Liver (tissue), 7 donors: ENCODE measurements at regions not wholly inside any gene's neighbourhood (a gene's known extent, or its start where the extent isn't known, plus 50 kb on each side); places are given as distances from the start of the nearest gene placed in this dataset.

Experiments used
- DNase-seq: peaks from one replicate; pipeline ENCODE4 v3.0.0-alpha.2; 2017; ENCODE audit warnings: low spot score
- H3K27ac ChIP-seq, 2 donors: one replicate each; pipeline ENCODE4 v1.7.0; 2013; ENCODE audit warnings: inconsistent platforms in 2 of 2, low read length in 2 of 2, control low read depth in 1 of 2, low read depth in 1 of 2, mild to moderate bottlenecking in 1 of 2
- H3K27me3 ChIP-seq, 4 donors: one replicate each; pipeline versions ENCODE4 v1.6.1 to v1.7.0; 2013; ENCODE audit warnings: low read length in 3 of 4, inconsistent platforms in 1 of 4, mild to moderate bottlenecking in 1 of 4, moderate library complexity in 1 of 4; ENCODE audit not compliant: control insufficient read depth in 4 of 4, insufficient read depth in 4 of 4
- H3K36me3 ChIP-seq, 4 donors: one replicate each; pipeline versions ENCODE4 v1.6.1 to v1.7.0; 2013; ENCODE audit warnings: low read length in 3 of 4, mild to moderate bottlenecking in 3 of 4, low read depth in 1 of 4, moderate library complexity in 1 of 4; ENCODE audit not compliant: control insufficient read depth in 4 of 4, insufficient read depth in 3 of 4
- H3K4me1 ChIP-seq, 4 donors: one replicate each; pipeline versions ENCODE4 v1.6.1 to v1.7.0; 2013; ENCODE audit warnings: low read length in 3 of 4, mild to moderate bottlenecking in 3 of 4, moderate library complexity in 1 of 4; ENCODE audit not compliant: control insufficient read depth in 4 of 4, insufficient read depth in 4 of 4
- H3K4me3 ChIP-seq, 3 donors: one replicate each; pipeline versions ENCODE4 v1.6.1 to v1.7.0; 2013; ENCODE audit warnings: low read length in 3 of 3, control low read depth in 1 of 3, low read depth in 1 of 3, mild to moderate bottlenecking in 1 of 3
- H3K9ac ChIP-seq, 2 donors: one replicate each; pipeline ENCODE4 v1.7.0; 2013; ENCODE audit warnings: low read length in 2 of 2, mild to moderate bottlenecking in 2 of 2, moderate library complexity in 2 of 2, control low read depth in 1 of 2, low read depth in 1 of 2
- H3K9me3 ChIP-seq, 4 donors: one replicate each; pipeline versions ENCODE4 v1.6.1 to v1.7.0; 2013; ENCODE audit warnings: low read length in 3 of 4; ENCODE audit not compliant: control insufficient read depth in 4 of 4
- FOXA1 ChIP-seq: IDR thresholded peaks from 2 replicates; pipeline ENCODE4 v1.6.1; 2016; ENCODE audit warnings: antibody characterized with exemption
- FOXA2 ChIP-seq: IDR thresholded peaks from 2 replicates; pipeline ENCODE4 v1.6.1; 2016; ENCODE audit warnings: antibody characterized with exemption
- GABPA ChIP-seq, 2 donors: IDR thresholded peaks in 1 of 2; conservative IDR thresholded peaks in 1 of 2; 2 replicates each; pipeline ENCODE4 v1.6.1; 2016; ENCODE audit warnings: antibody characterized with exemption in 2 of 2, mild to moderate bottlenecking in 1 of 2, moderate library complexity in 1 of 2
- HNF4A ChIP-seq, 2 donors: conservative IDR thresholded peaks; 2 replicates each; pipeline ENCODE4 v1.6.1; 2016; ENCODE audit warnings: antibody characterized with exemption in 2 of 2, mild to moderate bottlenecking in 2 of 2
- HNF4G ChIP-seq: IDR thresholded peaks from 2 replicates; pipeline ENCODE4 v1.6.1; 2016; ENCODE audit warnings: antibody characterized with exemption
- JUND ChIP-seq, 2 donors: IDR thresholded peaks; 2 replicates each; pipeline ENCODE4 v1.6.1; 2016; ENCODE audit warnings: antibody characterized with exemption in 2 of 2
- MAX ChIP-seq: IDR thresholded peaks from 2 replicates; pipeline ENCODE4 v1.6.1; 2016; ENCODE audit warnings: antibody characterized with exemption
- NR2F2 ChIP-seq: IDR thresholded peaks from 2 replicates; pipeline ENCODE4 v1.6.1; 2016; ENCODE audit warnings: antibody characterized with exemption
- RAD21 ChIP-seq, 2 donors: IDR thresholded peaks; 2 replicates each; pipeline ENCODE4 v1.6.1; 2016; ENCODE audit warnings: antibody characterized with exemption in 2 of 2, mild to moderate bottlenecking in 2 of 2
- REST ChIP-seq: IDR thresholded peaks from 2 replicates; pipeline ENCODE4 v1.6.1; 2016; ENCODE audit warnings: antibody characterized with exemption, mild to moderate bottlenecking
- RXRA ChIP-seq, 2 donors: IDR thresholded peaks; 2 replicates each; pipeline ENCODE4 v1.6.1; 2017 to 2018; ENCODE audit warnings: antibody characterized with exemption in 2 of 2, mild to moderate bottlenecking in 1 of 2
- YY1 ChIP-seq: IDR thresholded peaks from 2 replicates; pipeline ENCODE4 v1.6.1; 2016; ENCODE audit warnings: antibody characterized with exemption, mild to moderate bottlenecking
- ZBTB33 ChIP-seq: IDR thresholded peaks from 2 replicates; pipeline ENCODE4 v1.6.1; 2016; ENCODE audit warnings: antibody characterized with exemption
- WGBS: extraction: QIAGEN DNeasy Blood & Tissue Kit; methylation state at CpG from one replicate; pipeline ENCODE4 v1.1.7; 2013; 5-methylcytosine and 5-hydroxymethylcytosine counted together
- donor health status: healthy.
- donor health status: healthy.
- donor health status: healthy.
- donor health status: healthy.

- Histone ChIP-seq H3K4me1 (no peaks in the 10 kb centered on the region), H3K9ac (no peak overlapping the region), H3K27me3 (peaks cover 0 to 3% (median 0%) of the 10 kb centered on the region in 4 donors), H3K27ac (no peak overlapping the region), H3K9me3 (peaks cover 0 to 2% (median 1%) of the 10 kb centered on the region in 4 donors), H3K4me3 (no peak overlapping the region), H3K36me3 (no peaks in the 10 kb centered on the region)
- TF ChIP-seq FOXA1 (no peak), HNF4A (conservative IDR thresholded peaks at IDR 0.05) (no peak), HNF4G (no peak), NR2F2 (no peak), MAX (no peak), RAD21 (IDR thresholded peaks at IDR 0.05) (no peak), REST (no peak)
- no peak for DNase-seq
Observed at GRCh38 chr4:34512616-34513015, 1731.7 kb downstream of the ARAP2 start.

- no peak for DNase-seq
- no peaks in the 10 kb centered on the region for H3K36me3 ChIP-seq
- no peak overlapping the region for H3K27ac ChIP-seq
- WGBS, result 81% methylated on average over 3 of the region's 3 CpGs
- H3K4me1 ChIP-seq, result no peaks in the 10 kb centered on the region
- peaks cover 0 to 3% (median 0%) of the 10 kb centered on the region in 4 donors for H3K27me3 ChIP-seq
- no peak overlapping the region for H3K9ac ChIP-seq
- no peak overlapping the region for H3K4me3 ChIP-seq
- TF ChIP-seq REST (no peak), MAX (no peak), ZBTB33 (no peak), YY1 (no peak), JUND (IDR thresholded peaks at IDR 0.05) (no peak), RAD21 (IDR thresholded peaks at IDR 0.05) (no peak), RXRA (IDR thresholded peaks at IDR 0.05) (no peak), FOXA2 (no peak), HNF4G (no peak), GABPA (IDR thresholded peaks at IDR 0.05 in 1 of 2, conservative IDR thresholded peaks at IDR 0.05 in 1 of 2) (no peak)
- peaks cover 0 to 2% (median under 1%) of the 10 kb centered on the region in 4 donors for H3K9me3 ChIP-seq
Observed at GRCh38 chr4:34516524-34516923, 1727.8 kb downstream of the ARAP2 start.
